Peyer's patch (tissue), 4 donors: ENCODE measurements at regions not wholly inside any gene's neighbourhood (a gene's known extent, or its start where the extent isn't known, plus 50 kb on each side); places are given as distances from the start of the nearest gene placed in this dataset.

Source experiments
- CTCF ChIP-seq, 6 experiments: fragments of 450-650 bp in 4 of 6; fragments of 200-600 bp in 2 of 6; sonication (generic) in 1 of 6; IDR thresholded peaks; one replicate each; pipeline ENCODE4 v1.5.1; 2017 to 2019; ENCODE audit warnings: antibody characterized with exemption in 6 of 6, mild to moderate bottlenecking in 3 of 6, moderate library complexity in 1 of 6
- POLR2A ChIP-seq, 2 donors: fragments of 450-650 bp; IDR thresholded peaks; one replicate each; pipeline ENCODE4 v1.5.1; 2017; ENCODE audit warnings: antibody characterized with exemption in 2 of 2, mild to moderate bottlenecking in 2 of 2, moderate library complexity in 2 of 2

- TF ChIP-seq POLR2A (IDR thresholded peaks at IDR 0.05) (no peak), CTCF (IDR thresholded peaks at IDR 0.05) (no peak)
These were observed 1202.6 kb downstream of the EPHA7 start for GRCh38 chr6:92216717-92217116.
